Central memory CD4-positive, alpha-beta T cell (primary cell): ENCODE measurements at regions not wholly inside any gene's neighbourhood (a gene's known extent, or its start where the extent isn't known, plus 50 kb on each side); places are given as distances from the start of the nearest gene placed in this dataset.
"Not testable (repeated sequence)": the region's sequence is repeated elsewhere in the genome, so short reads cannot be mapped to it uniquely, and the experiment has no call there.

Source experiments
- DNase-seq: peaks from one replicate; pipeline ENCODE4 v3.0.0; 2022

DNA sequence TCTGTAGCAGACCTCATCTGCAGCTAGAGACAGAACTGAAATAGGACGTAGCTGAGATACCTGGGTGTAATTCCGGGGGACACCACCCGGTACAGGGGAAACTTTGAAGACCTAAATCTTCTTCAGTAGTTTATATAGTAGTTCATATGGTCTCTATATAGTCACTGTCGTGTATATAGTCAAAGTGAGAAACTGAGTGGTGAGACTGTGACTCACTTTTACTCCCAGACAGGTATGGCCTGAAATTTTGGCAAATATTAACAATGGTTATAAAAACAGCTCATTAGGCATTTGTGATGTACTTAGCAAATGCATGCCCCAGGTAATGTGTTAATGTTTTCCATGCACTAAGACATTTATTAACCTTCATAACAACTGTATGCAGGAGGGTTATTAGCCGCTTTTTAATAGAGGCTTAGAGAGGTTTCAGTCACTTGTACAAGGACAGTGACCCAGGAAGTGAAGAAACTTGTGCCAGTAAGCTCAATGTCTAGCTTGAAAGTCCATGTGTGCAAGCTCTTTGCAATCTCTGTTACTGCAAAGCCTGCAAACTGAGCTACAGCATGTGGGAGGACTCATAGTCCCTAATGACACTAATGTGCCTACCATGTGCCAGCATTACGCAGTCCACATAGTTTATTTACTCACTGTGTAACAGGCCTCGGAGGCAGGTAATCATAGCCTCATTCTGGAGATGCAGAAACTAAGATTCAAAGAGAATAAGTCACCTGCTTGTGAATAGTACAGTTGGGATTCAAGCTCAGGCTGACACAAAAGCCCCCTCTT lies 165.4 kb upstream of the CHD6 start:
- no peak for DNase-seq

GRCh38 chr20:41782730-41783406 lies 164.7 kb upstream of the CHD6 start:
- DNase-seq = no peak

DNA sequence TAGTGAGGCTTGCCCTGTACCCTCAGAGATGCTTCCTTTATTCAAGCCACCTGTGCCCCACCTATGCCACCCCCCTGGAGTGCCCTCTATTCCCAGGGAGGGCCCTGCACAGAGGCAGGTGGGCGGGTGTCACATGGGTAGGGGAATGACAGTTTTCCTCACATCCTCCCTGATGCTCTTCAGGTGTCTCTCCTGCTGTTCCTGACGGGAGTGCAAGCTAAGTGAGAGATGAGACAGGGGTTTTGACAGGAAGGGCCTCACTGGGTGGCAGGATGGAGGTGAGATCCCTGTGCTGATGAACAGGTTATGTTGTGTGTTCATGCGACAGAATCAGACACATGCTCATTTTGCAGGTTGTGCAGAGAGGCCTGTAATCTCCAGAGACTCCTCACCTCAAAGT lies 164.1 kb upstream of the CHD6 start:
- no peak for DNase-seq

DNA sequence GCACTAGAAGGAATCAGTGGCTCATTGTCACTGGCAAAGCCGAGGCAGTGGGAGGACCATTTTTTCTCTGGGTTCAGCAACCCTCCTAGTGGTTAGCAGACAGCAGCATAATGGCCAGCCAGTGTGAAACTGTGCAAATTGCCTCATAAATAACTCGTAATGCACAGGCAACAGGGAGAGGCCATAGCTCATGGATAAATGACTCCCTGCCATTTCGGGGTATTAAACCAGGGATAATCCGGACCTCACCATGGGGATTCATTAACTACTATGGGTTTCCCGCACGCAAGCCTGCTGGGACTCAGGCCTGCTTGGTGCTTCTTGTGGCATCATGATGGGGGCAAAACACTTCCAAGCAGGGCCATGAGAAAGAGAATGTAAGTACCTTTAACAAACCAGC lies 158.2 kb upstream of the CHD6 start:
- DNase-seq = no peak

DNA sequence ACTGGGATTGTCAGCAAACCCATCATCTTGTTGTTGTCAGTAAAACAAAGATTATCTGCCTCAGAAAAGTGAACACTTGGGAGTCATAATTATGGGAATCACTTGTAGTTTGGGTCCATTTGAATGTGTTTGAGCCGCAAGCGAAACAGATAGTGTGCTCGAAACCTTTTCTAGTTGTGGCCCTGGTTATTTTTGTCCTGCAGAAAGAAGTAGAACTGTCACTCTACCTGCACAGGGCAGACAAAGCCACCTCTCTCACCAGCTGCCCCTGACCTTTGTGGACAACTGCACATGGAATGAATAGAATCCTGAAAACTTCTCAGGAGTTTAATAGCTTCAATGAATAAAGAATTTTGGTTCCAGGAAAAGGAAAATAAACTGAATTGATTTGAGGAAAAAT lies 156.1 kb upstream of the CHD6 start:
- DNase-seq = no peak

DNA sequence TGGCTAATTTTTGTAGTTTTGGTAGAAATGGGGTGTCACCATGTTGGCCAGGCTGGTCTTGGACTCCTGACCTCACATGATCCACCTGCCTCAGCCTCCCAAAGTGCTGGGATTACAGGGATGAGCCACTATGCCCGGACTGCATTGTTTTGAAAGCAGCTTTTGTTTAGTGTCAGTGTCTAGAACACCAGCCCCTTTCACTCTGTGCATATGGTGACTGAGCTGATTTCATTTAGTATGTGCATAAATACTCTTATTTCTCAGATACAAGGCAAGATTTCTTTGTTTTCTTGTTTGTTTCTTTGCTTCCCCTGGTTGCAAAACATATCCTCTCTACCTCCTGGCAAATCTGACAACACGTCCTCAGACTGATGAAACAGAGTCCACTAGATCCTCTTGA lies 152.8 kb upstream of the CHD6 start:
- no peak for DNase-seq

- DNase-seq = no peak
These were observed 152.2 kb upstream of the CHD6 start for GRCh38 chr20:41770427-41770826.

DNA sequence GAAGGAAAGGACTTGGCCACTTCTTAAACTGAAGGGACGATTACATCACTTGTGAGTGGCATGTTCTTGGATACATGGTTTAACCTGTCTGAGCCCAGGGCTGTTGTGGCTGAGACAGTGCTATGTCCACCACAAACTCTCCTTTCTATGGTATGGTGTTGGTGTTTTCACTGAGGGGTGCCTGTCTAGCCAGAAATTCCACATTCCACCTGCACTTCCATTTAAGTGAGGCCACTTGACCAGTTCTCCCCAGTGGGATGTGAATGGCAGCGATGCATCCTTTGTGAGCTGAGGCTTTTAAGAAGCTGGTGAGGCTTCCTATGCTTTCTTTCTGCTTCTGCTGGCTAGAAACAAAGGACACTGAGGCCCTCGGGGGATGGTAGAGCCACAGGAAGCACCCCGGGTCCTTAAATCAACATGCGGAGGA lies 151.4 kb upstream of the CHD6 start:
- DNase-seq = no peak

DNA sequence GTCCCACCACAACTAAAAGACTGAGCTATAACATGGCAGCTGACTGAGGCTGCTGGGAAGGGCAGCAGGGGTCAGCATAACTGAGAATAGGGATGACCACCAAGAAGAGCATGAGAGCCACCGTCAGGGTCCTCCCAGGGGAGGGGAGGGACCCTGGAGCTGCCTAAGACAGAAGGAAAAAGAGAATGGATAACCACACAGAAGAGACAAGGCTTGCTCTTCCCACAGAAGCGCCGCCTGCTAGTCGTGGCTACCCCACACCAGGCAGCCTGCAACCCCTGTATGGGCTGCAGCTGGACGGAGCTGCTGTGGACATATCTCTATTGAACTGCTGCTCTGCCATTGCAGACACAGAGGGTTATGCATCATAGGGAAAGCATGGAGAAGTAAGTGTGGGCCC lies 132.0 kb upstream of the CHD6 start:
- DNase-seq = no peak

DNA sequence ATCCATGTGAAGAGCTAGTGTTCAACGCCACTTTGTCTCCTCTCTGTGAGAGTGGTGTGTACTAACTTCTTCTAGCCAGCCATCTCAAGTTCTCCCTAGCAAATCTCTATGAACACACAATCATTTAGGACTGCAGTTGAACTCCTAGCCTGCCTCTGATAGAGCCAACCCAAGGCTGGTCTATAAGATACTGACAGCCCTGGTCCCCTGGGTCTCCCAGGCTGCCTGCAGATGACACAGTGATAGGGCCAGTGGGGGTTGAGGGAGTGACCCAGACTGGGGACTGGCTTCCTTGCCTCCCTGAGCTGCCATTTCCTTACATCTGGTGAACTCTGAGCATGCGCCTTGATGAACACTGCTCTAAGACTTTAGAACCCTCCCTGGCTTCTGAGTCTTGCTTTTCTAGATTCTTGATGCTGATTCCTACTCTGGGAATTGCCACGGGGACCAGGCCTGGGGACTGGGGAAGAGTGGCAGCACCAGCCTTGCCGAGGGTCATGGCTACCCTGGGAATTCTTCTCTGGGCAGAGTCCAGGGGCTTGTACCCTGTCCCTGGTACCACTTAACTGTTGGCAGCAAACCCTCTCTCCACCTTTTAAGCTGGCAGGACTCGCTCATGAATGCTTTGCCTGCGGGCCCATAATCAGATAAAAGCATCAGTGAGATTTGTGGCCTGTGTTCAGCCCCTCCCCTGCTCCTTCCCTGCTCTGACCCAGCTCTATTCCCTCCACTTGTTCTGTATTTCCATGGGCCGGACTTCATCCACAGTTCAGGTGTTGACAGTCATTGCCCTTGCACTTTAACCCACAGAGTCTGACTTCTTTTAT lies 130.8 kb upstream of the CHD6 start:
- no peak for DNase-seq

DNA sequence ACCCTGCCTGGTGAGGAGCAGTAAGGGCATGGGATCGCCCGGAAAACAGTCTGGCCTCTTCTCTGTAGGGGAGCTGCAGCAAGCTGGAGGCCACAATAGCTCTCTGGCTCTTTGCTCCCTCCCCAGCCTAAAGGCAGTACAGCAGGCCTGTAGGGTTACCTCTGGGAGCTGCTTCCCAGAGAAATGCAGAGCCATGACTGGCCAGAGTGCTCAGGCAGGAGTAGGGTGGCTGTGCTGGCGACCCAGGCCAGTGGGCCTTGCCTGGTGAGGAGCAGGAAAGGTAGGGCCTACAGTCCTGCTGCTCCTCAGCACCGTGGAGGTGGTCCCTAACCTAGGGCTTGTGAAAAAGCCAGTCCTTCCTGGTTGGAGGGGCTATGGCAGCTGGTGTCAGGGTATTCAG lies 129.9 kb upstream of the CHD6 start:
- DNase-seq = no peak

GRCh38 chr20:41747226-41747625 lies 129.0 kb upstream of the CHD6 start:
- no peak for DNase-seq

DNA sequence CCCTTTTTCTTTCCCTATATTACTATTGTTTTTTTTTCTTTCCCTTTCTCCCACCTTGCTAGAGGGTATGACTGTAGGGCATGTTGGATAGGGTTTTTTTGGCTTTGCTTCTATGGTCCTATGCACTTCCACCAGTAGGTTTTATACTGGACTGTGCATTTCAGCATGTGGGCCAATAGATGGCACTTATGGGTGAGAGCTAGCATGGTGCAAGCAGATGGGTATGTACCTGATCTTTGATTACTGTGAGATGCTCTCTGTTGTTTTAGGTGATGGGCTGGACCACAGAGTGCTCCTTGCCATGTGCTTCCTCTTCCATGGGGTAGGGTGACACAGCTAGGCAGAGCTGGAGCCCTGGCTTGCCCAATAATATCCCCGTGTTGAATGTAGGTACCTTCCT lies 128.5 kb upstream of the CHD6 start:
- no peak for DNase-seq

GRCh38 chr20:41738604-41739206 lies 120.5 kb upstream of the CHD6 start:
- DNase-seq = no peak

DNA sequence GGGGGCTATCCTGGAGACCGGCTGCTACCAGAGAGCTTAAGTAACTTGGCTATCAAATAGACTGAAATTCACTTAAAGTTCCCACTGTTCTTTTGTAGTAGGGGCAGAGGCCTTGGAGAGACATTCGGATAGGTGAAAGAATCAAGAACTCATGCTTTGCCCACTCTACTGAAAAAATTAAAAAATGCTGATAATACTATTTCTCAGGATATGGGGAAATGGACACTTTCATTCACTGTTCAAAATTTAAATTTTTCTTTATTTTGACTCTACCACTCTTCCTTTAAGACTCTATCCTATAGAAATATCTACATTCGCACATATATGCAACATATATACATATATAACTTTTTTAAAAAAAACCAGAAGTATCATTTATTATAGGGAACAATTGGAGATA lies 117.8 kb upstream of the CHD6 start:
- DNase-seq = no peak

GRCh38 chr20:41734506-41734945 lies 116.3 kb upstream of the CHD6 start:
- peak; percentile 6 for DNase-seq

- DNase-seq = no peak
These were observed 115.0 kb upstream of the CHD6 start for GRCh38 chr20:41733151-41733550.

GRCh38 chr20:41731198-41731597 lies 113.0 kb upstream of the CHD6 start:
- DNase-seq = not testable (repeated sequence)

DNA sequence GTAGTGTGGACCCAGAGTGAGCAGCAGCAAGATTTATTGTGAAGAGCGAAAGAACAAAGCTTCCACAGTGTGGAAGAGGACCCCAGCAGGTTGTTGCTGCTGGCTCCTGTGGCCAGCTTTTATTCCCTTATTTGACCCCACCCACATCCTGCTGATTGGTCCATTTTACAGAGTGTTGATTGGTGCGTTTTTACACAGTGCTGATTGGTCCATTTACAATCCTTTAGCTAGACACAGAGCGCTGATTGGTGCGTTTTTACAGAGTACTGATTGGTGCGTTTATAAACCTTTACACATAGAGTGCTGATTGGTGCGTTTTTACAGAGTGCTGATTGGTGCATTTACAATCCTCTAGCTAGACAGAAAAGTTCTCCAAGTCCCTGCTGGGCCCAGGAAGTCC lies 109.5 kb upstream of the CHD6 start:
- DNase-seq = not testable (repeated sequence)

DNA sequence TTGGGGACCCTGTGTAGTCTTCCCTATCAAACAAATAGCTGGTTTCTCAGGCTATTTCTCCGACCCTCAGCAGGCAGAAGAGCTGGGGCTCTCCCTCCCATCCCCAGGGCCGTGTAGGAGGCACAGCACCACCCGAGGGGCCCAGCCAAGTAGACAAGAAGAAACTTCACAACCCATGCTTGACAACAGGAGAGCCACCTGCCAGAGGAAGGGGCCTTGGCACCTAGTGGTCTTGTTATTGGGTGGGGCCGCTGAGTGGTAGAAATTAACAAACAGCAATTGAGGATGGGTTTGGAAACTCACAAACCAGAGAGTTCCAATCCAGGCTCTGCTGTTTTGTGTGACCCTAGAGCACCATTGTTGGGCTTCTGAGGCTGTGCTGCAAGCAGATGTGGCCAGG lies 108.5 kb upstream of the CHD6 start:
- no peak for DNase-seq

- DNase-seq = no peak
These were observed 101.0 kb upstream of the CHD6 start for GRCh38 chr20:41719151-41719550.

DNA sequence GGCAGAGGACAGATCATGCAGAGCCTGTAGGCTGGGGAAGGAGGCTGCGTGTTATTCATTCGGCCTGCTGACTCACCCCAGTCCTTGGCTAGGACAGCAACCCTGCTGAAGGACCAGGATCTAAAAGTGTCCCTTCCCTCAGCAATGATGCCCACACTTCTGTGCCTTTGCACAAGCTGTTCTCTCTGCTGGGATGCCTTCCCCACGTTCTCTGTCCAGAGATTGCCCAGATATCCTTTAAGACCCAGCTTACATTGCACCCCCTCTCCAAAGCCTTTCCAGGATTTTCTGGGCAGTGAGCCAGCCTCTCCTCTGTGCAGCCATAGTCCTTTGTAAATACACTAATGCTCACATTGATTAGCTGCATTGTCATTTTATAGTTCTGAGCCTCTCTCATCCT lies 99.3 kb upstream of the CHD6 start:
- DNase-seq = no peak

DNA sequence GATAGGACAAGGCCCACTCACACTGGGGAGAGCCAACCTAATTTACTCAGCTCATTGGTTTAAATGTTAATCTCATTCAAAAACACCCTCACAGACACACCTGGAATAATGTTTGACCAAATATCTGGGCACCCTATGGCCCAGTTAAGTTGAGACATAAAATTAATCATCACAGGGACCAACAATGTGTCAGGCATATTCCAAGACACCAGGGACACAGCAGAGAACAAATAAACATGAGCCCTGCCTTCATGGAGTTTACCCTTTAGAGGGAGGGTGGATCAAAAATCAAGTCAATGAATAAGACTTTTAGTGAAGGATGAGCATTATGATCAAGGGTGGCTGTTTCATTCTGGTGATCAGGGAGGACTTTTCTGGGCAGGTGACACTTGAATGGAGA lies 98.7 kb upstream of the CHD6 start:
- DNase-seq = no peak
